ENCODE measurements at regions not wholly inside any gene's neighbourhood (a gene's known extent, or its start where the extent isn't known, plus 50 kb on each side); places are given as distances from the start of the nearest gene placed in this dataset.

DNA sequence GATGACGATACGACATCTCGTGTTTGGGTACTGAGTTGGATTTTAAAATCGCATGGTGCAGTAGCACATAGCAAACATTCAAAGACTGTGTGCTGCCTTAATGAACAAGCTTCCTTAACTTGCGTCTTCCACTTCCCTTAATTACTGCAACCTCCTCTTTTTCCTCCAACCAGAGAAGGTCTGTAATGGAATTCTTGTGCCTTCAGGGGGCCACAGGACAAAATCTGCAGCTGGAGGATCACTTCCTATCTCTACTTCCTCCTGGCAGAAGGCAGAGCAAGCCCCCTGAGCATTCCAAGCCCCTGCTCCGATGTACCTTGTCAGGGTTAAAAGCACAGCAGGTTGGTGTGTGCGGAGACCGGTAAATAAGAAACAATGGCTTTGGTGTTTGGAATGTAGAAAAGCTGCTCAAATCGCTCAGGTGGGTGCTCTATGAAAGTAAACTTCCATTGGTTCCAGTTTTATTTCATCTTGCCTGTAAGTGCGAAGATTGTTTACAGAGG lies 151.3 kb upstream of the UQCRFS1 start:
- Histone ChIP-seq H4K20me1 (ENCODE audit: insufficient read depth, low read length) (no peaks in the 10 kb centered on the region), H3K9me3 (ENCODE audit: low read depth, low read length) (peaks cover 4% of the 10 kb centered on the region), H3K27me3 (ENCODE audit: insufficient read depth, low read length) (no peaks in the 10 kb centered on the region), H3K4me2 (ENCODE audit: insufficient read depth, low read length) (no peak overlapping the region), H2AFZ (ENCODE audit: low read length) (no peak overlapping the region), H3K36me3 (ENCODE audit: insufficient read depth, low read length) (no peaks in the 10 kb centered on the region), H3K79me2 (ENCODE audit: insufficient read depth, low read length) (no peaks in the 10 kb centered on the region), H3K4me3 (ENCODE audit: insufficient read depth, low read length) (no peak overlapping the region), H3K4me1 (ENCODE audit: insufficient read depth, low read length) (no peaks in the 10 kb centered on the region), H3K27ac (ENCODE audit: low read depth, low read length) (no peak overlapping the region)
- DNase-seq (ENCODE audit: insufficient read length, low spot score, missing footprints), result no peak
- TF ChIP-seq, protein P1, sequence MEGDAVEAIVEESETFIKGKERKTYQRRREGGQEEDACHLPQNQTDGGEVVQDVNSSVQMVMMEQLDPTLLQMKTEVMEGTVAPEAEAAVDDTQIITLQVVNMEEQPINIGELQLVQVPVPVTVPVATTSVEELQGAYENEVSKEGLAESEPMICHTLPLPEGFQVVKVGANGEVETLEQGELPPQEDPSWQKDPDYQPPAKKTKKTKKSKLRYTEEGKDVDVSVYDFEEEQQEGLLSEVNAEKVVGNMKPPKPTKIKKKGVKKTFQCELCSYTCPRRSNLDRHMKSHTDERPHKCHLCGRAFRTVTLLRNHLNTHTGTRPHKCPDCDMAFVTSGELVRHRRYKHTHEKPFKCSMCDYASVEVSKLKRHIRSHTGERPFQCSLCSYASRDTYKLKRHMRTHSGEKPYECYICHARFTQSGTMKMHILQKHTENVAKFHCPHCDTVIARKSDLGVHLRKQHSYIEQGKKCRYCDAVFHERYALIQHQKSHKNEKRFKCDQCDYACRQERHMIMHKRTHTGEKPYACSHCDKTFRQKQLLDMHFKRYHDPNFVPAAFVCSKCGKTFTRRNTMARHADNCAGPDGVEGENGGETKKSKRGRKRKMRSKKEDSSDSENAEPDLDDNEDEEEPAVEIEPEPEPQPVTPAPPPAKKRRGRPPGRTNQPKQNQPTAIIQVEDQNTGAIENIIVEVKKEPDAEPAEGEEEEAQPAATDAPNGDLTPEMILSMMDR (IDR thresholded peaks at IDR 0.05; ENCODE audit: extremely low read depth, low read depth, low read length), result no peak

DNA sequence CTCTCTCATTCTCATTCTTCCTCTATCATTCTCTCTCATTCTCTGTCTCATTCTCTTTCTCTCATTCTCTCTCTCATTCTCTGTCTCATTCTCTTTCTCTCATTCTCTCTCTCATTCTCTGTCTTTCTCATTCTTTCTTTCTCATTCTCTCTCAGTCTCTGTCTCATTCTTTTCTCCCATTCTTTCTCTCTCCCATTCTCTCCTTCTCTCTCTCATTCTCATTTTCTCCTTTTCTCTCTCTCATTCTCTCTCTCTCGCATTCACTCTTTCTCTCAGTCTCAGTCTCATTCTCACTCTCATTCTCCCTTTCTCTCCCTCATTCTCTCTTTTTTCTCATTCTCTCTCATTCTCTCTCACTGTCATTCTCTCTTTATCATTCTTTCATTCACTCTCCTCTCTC lies 152.0 kb upstream of the UQCRFS1 start:
- Histone ChIP-seq H2AFZ (ENCODE audit: low read length) (no peak overlapping the region), H3K4me1 (ENCODE audit: insufficient read depth, low read length) (no peaks in the 10 kb centered on the region), H3K9me3 (ENCODE audit: low read depth, low read length) (peaks cover 4% of the 10 kb centered on the region), H4K20me1 (ENCODE audit: insufficient read depth, low read length) (no peaks in the 10 kb centered on the region), H3K4me2 (ENCODE audit: insufficient read depth, low read length) (no peak overlapping the region), H3K79me2 (ENCODE audit: insufficient read depth, low read length) (no peaks in the 10 kb centered on the region), H3K27ac (ENCODE audit: low read depth, low read length) (no peak overlapping the region), H3K27me3 (ENCODE audit: insufficient read depth, low read length) (no peaks in the 10 kb centered on the region), H3K36me3 (ENCODE audit: insufficient read depth, low read length) (no peaks in the 10 kb centered on the region), H3K4me3 (ENCODE audit: insufficient read depth, low read length) (no peak overlapping the region)
- TF ChIP-seq, protein P1 (IDR thresholded peaks at IDR 0.05; ENCODE audit: extremely low read depth, low read depth, low read length), result no peak
- DNase-seq (ENCODE audit: insufficient read length, low spot score, missing footprints), result no peak

DNA sequence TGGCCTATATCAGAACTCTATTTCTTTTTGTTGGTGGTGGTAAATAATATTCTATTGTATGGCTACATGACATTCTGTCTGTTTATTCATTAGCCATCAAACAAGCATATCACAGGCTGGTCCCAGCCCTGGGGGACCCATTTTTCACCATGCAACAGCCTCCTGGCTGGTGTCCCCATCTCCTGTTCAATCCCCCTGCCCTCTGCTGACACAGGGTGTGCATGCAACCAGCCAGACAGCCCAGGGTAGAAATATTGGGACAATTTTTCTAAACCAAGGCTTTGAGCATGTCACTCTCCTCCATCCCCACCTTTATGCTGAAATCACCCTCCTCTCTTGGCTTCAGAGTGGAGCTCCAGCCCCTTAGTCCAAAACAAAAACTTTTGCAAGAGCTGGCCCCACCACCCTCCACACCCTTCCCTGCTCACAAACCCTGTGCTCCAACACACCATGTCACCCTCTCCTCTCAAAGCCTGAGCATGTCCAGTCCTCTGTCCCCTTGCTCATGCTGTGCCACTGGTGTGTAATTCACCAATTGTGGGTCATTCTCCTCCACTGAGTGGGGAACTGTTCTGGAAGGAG lies 153.0 kb upstream of the UQCRFS1 start:
- Histone ChIP-seq H3K4me3 (ENCODE audit: insufficient read depth, low read length) (no peak overlapping the region), H4K20me1 (ENCODE audit: insufficient read depth, low read length) (no peaks in the 10 kb centered on the region), H3K36me3 (ENCODE audit: insufficient read depth, low read length) (no peaks in the 10 kb centered on the region), H3K27ac (ENCODE audit: low read depth, low read length) (no peak overlapping the region), H3K9me3 (ENCODE audit: low read depth, low read length) (peaks cover 4% of the 10 kb centered on the region), H3K27me3 (ENCODE audit: insufficient read depth, low read length) (no peaks in the 10 kb centered on the region), H2AFZ (ENCODE audit: low read length) (no peak overlapping the region), H3K79me2 (ENCODE audit: insufficient read depth, low read length) (no peaks in the 10 kb centered on the region), H3K4me1 (ENCODE audit: insufficient read depth, low read length) (no peaks in the 10 kb centered on the region), H3K4me2 (ENCODE audit: insufficient read depth, low read length) (no peak overlapping the region)
- DNase-seq (ENCODE audit: insufficient read length, low spot score, missing footprints), result no peak
- TF ChIP-seq, protein P1 (IDR thresholded peaks at IDR 0.05; ENCODE audit: extremely low read depth, low read depth, low read length), result no peak

DNA sequence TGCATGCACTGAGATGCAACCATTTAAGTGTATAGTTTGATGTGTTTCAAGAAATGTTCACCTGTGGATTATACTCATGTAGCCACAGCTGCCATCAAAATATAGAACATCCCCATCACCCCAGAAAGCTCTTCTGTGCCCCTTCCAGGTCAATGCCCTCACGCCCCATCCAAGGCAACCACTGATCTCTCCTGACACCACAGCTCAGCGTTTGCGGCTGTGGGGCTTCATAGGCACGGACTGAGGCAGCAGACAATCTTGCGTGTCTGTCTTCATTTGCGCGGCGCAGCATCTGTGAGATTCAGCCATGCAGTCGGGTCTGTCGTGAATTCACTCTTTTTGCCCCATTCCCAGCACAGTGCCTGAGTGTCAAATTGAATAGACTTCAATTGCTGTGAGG lies 153.8 kb upstream of the UQCRFS1 start:
- no peak overlapping the region for H3K4me3 ChIP-seq (ENCODE audit: insufficient read depth, low read length)
- H3K4me2 ChIP-seq (ENCODE audit: insufficient read depth, low read length), result no peak overlapping the region
- H3K27ac ChIP-seq (ENCODE audit: low read depth, low read length), result no peak overlapping the region
- H4K20me1 ChIP-seq (ENCODE audit: insufficient read depth, low read length), result no peaks in the 10 kb centered on the region
- TF ChIP-seq, protein P1 (IDR thresholded peaks at IDR 0.05; ENCODE audit: extremely low read depth, low read depth, low read length), result no peak
- no peaks in the 10 kb centered on the region for H3K79me2 ChIP-seq (ENCODE audit: insufficient read depth, low read length)
- no peaks in the 10 kb centered on the region for H3K36me3 ChIP-seq (ENCODE audit: insufficient read depth, low read length)
- no peaks in the 10 kb centered on the region for H3K27me3 ChIP-seq (ENCODE audit: insufficient read depth, low read length)
- no peak overlapping the region for H2AFZ ChIP-seq (ENCODE audit: low read length)
- DNase-seq (ENCODE audit: insufficient read length, low spot score, missing footprints), result no peak
- H3K9me3 ChIP-seq (ENCODE audit: low read depth, low read length), result peaks cover 4% of the 10 kb centered on the region
- H3K4me1 ChIP-seq (ENCODE audit: insufficient read depth, low read length), result no peaks in the 10 kb centered on the region
